ENCODE measurements at regions not wholly inside any gene's neighbourhood (a gene's known extent, or its start where the extent isn't known, plus 50 kb on each side); places are given as distances from the start of the nearest gene placed in this dataset.

GRCh38 chr5:66306844-66307315 is 162.8 kb downstream of the SREK1 start:
- Histone ChIP-seq H3K9ac (ENCODE audit: low read depth in 1 of 2, low read length in 2 of 2) (no peak overlapping the region), H3K27ac (ENCODE audit: low read depth in 1 of 2, low read length in 2 of 2) (no peak overlapping the region), H3K27me3 (ENCODE audit: control insufficient read depth in 4 of 4, insufficient read depth in 4 of 4, low read length in 3 of 4) (no peaks in the 10 kb centered on the region), H3K4me1 (ENCODE audit: control insufficient read depth in 4 of 4, insufficient read depth in 4 of 4, low read length in 3 of 4) (no peaks in the 10 kb centered on the region), H3K9me3 (ENCODE audit: control insufficient read depth in 4 of 4, low read length in 3 of 4) (no peaks in the 10 kb centered on the region), H3K4me3 (ENCODE audit: low read depth in 1 of 3, low read length in 3 of 3) (no peak overlapping the region), H3K36me3 (ENCODE audit: control insufficient read depth in 4 of 4, insufficient read depth in 3 of 4, low read depth in 1 of 4, low read length in 3 of 4) (no peaks in the 10 kb centered on the region)
- DNase-seq (ENCODE audit: low spot score), result no peak
- WGBS, result 56% methylated on average over 7 of the region's 7 CpGs
- TF ChIP-seq NR2F2 (IDR thresholded peaks at IDR 0.05) (peak; percentile 43), FOXA2 (IDR thresholded peaks at IDR 0.05) (no peak)

- no peaks in the 10 kb centered on the region for H3K27me3 ChIP-seq (ENCODE audit: control insufficient read depth in 4 of 4, insufficient read depth in 4 of 4, low read length in 3 of 4)
- H3K9me3 ChIP-seq (ENCODE audit: control insufficient read depth in 4 of 4, low read length in 3 of 4), result no peaks in the 10 kb centered on the region
- H3K36me3 ChIP-seq (ENCODE audit: control insufficient read depth in 4 of 4, insufficient read depth in 3 of 4, low read depth in 1 of 4, low read length in 3 of 4), result no peaks in the 10 kb centered on the region
- TF ChIP-seq NR2F2 (IDR thresholded peaks at IDR 0.05) (no peak), FOXA2 (IDR thresholded peaks at IDR 0.05) (no peak), HNF4A (conservative IDR thresholded peaks at IDR 0.05) (no peak), MAX (IDR thresholded peaks at IDR 0.05) (no peak), FOXA1 (IDR thresholded peaks at IDR 0.05) (no peak), HNF4G (IDR thresholded peaks at IDR 0.05) (no peak), RAD21 (IDR thresholded peaks at IDR 0.05) (peak; percentile 98 to 99), YY1 (IDR thresholded peaks at IDR 0.05) (no peak), JUND (IDR thresholded peaks at IDR 0.05) (no peak), TAF1 (conservative IDR thresholded peaks at IDR 0.05) (no peak)
- TF ChIP-seq, protein P1, sequence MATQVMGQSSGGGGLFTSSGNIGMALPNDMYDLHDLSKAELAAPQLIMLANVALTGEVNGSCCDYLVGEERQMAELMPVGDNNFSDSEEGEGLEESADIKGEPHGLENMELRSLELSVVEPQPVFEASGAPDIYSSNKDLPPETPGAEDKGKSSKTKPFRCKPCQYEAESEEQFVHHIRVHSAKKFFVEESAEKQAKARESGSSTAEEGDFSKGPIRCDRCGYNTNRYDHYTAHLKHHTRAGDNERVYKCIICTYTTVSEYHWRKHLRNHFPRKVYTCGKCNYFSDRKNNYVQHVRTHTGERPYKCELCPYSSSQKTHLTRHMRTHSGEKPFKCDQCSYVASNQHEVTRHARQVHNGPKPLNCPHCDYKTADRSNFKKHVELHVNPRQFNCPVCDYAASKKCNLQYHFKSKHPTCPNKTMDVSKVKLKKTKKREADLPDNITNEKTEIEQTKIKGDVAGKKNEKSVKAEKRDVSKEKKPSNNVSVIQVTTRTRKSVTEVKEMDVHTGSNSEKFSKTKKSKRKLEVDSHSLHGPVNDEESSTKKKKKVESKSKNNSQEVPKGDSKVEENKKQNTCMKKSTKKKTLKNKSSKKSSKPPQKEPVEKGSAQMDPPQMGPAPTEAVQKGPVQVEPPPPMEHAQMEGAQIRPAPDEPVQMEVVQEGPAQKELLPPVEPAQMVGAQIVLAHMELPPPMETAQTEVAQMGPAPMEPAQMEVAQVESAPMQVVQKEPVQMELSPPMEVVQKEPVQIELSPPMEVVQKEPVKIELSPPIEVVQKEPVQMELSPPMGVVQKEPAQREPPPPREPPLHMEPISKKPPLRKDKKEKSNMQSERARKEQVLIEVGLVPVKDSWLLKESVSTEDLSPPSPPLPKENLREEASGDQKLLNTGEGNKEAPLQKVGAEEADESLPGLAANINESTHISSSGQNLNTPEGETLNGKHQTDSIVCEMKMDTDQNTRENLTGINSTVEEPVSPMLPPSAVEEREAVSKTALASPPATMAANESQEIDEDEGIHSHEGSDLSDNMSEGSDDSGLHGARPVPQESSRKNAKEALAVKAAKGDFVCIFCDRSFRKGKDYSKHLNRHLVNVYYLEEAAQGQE (IDR thresholded peaks at IDR 0.05), result no peak
- TF ChIP-seq, protein P2, sequence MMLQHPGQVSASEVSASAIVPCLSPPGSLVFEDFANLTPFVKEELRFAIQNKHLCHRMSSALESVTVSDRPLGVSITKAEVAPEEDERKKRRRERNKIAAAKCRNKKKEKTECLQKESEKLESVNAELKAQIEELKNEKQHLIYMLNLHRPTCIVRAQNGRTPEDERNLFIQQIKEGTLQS (IDR thresholded peaks at IDR 0.05), result no peak
- TF ChIP-seq, protein P3, sequence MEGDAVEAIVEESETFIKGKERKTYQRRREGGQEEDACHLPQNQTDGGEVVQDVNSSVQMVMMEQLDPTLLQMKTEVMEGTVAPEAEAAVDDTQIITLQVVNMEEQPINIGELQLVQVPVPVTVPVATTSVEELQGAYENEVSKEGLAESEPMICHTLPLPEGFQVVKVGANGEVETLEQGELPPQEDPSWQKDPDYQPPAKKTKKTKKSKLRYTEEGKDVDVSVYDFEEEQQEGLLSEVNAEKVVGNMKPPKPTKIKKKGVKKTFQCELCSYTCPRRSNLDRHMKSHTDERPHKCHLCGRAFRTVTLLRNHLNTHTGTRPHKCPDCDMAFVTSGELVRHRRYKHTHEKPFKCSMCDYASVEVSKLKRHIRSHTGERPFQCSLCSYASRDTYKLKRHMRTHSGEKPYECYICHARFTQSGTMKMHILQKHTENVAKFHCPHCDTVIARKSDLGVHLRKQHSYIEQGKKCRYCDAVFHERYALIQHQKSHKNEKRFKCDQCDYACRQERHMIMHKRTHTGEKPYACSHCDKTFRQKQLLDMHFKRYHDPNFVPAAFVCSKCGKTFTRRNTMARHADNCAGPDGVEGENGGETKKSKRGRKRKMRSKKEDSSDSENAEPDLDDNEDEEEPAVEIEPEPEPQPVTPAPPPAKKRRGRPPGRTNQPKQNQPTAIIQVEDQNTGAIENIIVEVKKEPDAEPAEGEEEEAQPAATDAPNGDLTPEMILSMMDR (IDR thresholded peaks at IDR 0.05; ENCODE audit: low read depth, low read length, missing input control), result peak; percentile 88
- no peak overlapping the region for H3K9ac ChIP-seq (ENCODE audit: low read depth in 1 of 2, low read length in 2 of 2)
- H3K27ac ChIP-seq (ENCODE audit: low read depth in 1 of 2, low read length in 2 of 2), result no peak overlapping the region
- DNase-seq (ENCODE audit: low spot score), result no peak
- WGBS, result 10% methylated on average over 6 of the region's 6 CpGs
- no peaks in the 10 kb centered on the region for H3K4me1 ChIP-seq (ENCODE audit: control insufficient read depth in 4 of 4, insufficient read depth in 4 of 4, low read length in 3 of 4)
- H3K4me3 ChIP-seq (ENCODE audit: low read depth in 1 of 3, low read length in 3 of 3), result no peak overlapping the region
Measured at GRCh38 chr5:66307647-66308241, 163.6 kb downstream of the SREK1 start.

All from liver (tissue), 8 donors.